Natural killer cell (primary cell): ENCODE measurements at regions not wholly inside any gene's neighbourhood (a gene's known extent, or its start where the extent isn't known, plus 50 kb on each side); places are given as distances from the start of the nearest gene placed in this dataset.

ENCODE experiments used
- ATAC-seq, 3 donors: fragments of 150-1000 bp in 2 of 3; fragments of 200-7000 bp in 1 of 3; cut with Tn5 transposase; 1 replicate in 1 of 3; 2 replicates in 2 of 3; pipeline ENCODE4 v1.10.0; 2021; ENCODE audit warnings: mild to moderate bottlenecking in 2 of 3, moderate library complexity in 2 of 3
- DNase-seq, 2 donors: peaks; one replicate each; pipeline versions ENCODE4 v3.0.0 to v3.0.0-alpha.2; 2013 to 2021; ENCODE audit warnings: mixed read lengths in 1 of 2
- H3K27ac ChIP-seq: one replicate; pipeline ENCODE4 v1.5.1; 2013; ENCODE audit warnings: mild to moderate bottlenecking, low read length
- H3K27me3 ChIP-seq: one replicate; pipeline ENCODE4 v1.6.1; 2013; ENCODE audit warnings: low read length; ENCODE audit not compliant: control insufficient read depth, insufficient read depth
- H3K36me3 ChIP-seq: one replicate; pipeline ENCODE4 v1.6.1; 2013; ENCODE audit warnings: low read length; ENCODE audit not compliant: control insufficient read depth, insufficient read depth
- H3K4me1 ChIP-seq: one replicate; pipeline ENCODE4 v1.6.1; 2013; ENCODE audit warnings: low read length; ENCODE audit not compliant: control insufficient read depth, insufficient read depth
- H3K4me3 ChIP-seq: one replicate; pipeline ENCODE4 v1.5.1; 2013; ENCODE audit warnings: low read length
- H3K9me3 ChIP-seq: one replicate; pipeline ENCODE4 v1.6.1; 2013; ENCODE audit warnings: low read length; ENCODE audit not compliant: control insufficient read depth, insufficient read depth
- H3K27ac Mint-ChIP-seq, 2 donors: one replicate each; pipeline ENCODE4 v1.8.0; 2022; ENCODE audit warnings: mild to moderate bottlenecking in 2 of 2, mixed read lengths in 2 of 2, moderate library complexity in 1 of 2
- H3K27me3 Mint-ChIP-seq, 2 donors: one replicate each; pipeline ENCODE4 v1.8.0; 2022; ENCODE audit warnings: low read depth in 2 of 2, mixed read lengths in 2 of 2
- H3K36me3 Mint-ChIP-seq: one replicate; pipeline ENCODE4 v1.8.0; 2022; ENCODE audit warnings: mixed read lengths
- H3K4me1 Mint-ChIP-seq, 2 donors: one replicate each; pipeline ENCODE4 v1.8.0; 2022; ENCODE audit warnings: mixed read lengths in 2 of 2
- H3K4me3 Mint-ChIP-seq: one replicate; pipeline ENCODE4 v1.8.0; 2022; ENCODE audit warnings: mild to moderate bottlenecking, moderate library complexity, mixed read lengths
- H3K9me3 Mint-ChIP-seq, 2 donors: one replicate each; pipeline ENCODE4 v1.8.0; 2022; ENCODE audit warnings: mixed read lengths in 2 of 2
- CTCF ChIP-seq: fragments of 200-600 bp; IDR thresholded peaks from one replicate; pipeline ENCODE4 v1.8.0; 2022; ENCODE audit warnings: antibody characterized with exemption
- WGBS: methylation state at CpG from one replicate; pipeline ENCODE4 v1.1.7; 2013; ENCODE audit warnings: missing lambda C conversion rate; ENCODE audit not compliant: insufficient coverage; 5-methylcytosine and 5-hydroxymethylcytosine counted together
- intact Hi-C: fragments of 100-400 bp; cut with micrococcal nuclease; formaldehyde crosslinking; loops from one replicate; pipeline ENCODE4 v1.14.2; 2022

GRCh38 chrX:79524642-79525041, 157.5 kb upstream of the ITM2A start:
- Mint-ChIP-seq H3K9me3 (peaks cover 0 to 5% of the 10 kb centered on the region in 2 donors), H3K27me3 (peaks cover 3 to 9% of the 10 kb centered on the region in 2 donors), H3K4me1 (no peaks in the 10 kb centered on the region), H3K27ac (no peak overlapping the region), H3K4me3 (no peak overlapping the region), H3K36me3 (peaks cover 9% of the 10 kb centered on the region)
- DNase-seq (no peak), ATAC-seq (no peak)
- TF ChIP-seq CTCF = no peak
- Histone ChIP-seq H3K4me1 (no peaks in the 10 kb centered on the region), H3K27ac (no peak overlapping the region), H3K4me3 (no peak overlapping the region), H3K36me3 (no peaks in the 10 kb centered on the region), H3K27me3 (no peaks in the 10 kb centered on the region), H3K9me3 (no peaks in the 10 kb centered on the region)
- intact Hi-C loops = no loop called here
- 11% methylated on average over 1 of the region's 2 CpGs for WGBS

DNA sequence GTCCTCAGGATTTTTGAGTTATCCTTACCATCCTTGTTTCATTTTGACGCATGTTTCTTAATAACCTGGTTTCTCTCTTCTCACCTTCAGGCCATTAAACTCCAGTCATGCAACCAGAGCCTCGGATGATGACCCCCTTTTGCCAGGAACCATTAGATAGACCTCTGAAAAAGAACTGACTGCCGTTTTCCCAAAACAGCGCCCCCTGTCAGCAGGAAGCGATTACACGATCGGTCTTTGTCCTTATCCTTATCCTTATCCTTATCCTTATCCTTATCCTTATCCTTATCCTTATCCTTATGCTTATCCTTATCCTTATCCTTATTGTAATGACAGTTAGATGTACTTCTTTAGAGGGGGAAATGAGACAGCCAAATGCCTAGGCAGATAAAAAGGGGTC, 148.4 kb upstream of the ITM2A start:
- DNase-seq = no peak
- no peak overlapping the region for H3K27ac ChIP-seq
- H3K4me1 Mint-ChIP-seq = no peaks in the 10 kb centered on the region
- H3K4me1 ChIP-seq = no peaks in the 10 kb centered on the region
- H3K27me3 ChIP-seq = no peaks in the 10 kb centered on the region
- H3K27ac Mint-ChIP-seq = no peak overlapping the region
- no peaks in the 10 kb centered on the region for H3K9me3 Mint-ChIP-seq
- no peak overlapping the region for H3K4me3 ChIP-seq
- no peak for ATAC-seq
- no peak for TF ChIP-seq CTCF
- no peaks in the 10 kb centered on the region for H3K36me3 ChIP-seq
- no peak overlapping the region for H3K4me3 Mint-ChIP-seq
- WGBS = 81% methylated on average over 4 of the region's 7 CpGs
- H3K9me3 ChIP-seq = no peaks in the 10 kb centered on the region
- H3K27me3 Mint-ChIP-seq = peaks cover 3 to 20% of the 10 kb centered on the region in 2 donors
- H3K36me3 Mint-ChIP-seq = no peaks in the 10 kb centered on the region
- intact Hi-C loops = no loop called here

DNA sequence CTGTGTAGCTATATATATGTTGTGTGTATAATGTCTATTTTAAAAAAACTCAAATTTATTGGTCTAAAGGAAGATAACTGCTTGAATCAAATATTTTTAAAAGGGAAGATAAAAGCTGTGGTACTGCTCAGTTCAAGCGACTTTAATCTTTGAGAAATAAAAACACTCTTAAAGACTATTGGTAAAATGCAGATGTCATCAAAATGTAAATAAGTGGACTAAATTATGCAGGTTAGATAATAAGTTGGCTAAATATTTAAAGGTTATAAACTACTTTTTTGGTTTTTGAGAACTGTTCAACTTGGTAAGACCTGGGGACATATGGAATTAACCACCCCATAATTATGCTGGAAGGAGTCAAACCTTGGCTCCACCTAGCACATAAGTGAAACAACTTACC, 144.7 kb upstream of the ITM2A start:
- Histone ChIP-seq H3K36me3 (no peaks in the 10 kb centered on the region), H3K4me1 (no peaks in the 10 kb centered on the region), H3K9me3 (no peaks in the 10 kb centered on the region), H3K4me3 (no peak overlapping the region), H3K27ac (no peak overlapping the region), H3K27me3 (no peaks in the 10 kb centered on the region)
- no peak for DNase-seq
- no peaks in the 10 kb centered on the region for H3K36me3 Mint-ChIP-seq
- no peak overlapping the region for H3K4me3 Mint-ChIP-seq
- no peaks in the 10 kb centered on the region for H3K4me1 Mint-ChIP-seq
- whole genome bisulfite sequencing = no CpG with 5 or more reads among the region's 1 CpG
- ATAC-seq = no peak
- H3K9me3 Mint-ChIP-seq = no peaks in the 10 kb centered on the region
- no peak for TF ChIP-seq CTCF
- H3K27ac Mint-ChIP-seq = no peak overlapping the region
- peaks cover 0 to 11% of the 10 kb centered on the region in 2 donors for H3K27me3 Mint-ChIP-seq
- intact Hi-C loops = no loop called here

DNA sequence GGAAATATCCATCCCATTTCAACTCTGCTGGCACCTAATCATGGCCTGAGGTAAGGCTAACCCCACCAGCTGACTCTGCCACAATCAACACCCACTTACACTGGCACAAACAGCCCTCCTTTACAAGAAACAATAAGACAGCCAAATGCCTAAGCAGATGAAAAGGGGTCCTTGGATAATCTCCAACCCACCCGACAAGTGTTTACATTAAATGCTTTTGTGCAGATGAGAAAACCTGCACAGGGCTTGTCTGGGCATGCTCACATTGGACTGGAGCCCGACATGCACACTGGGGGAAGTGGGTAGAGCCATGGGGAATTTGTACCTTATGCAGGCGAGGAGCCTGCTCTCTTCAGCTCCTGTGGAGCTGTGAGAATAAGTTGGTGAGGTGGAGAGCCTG, 138.9 kb upstream of the ITM2A start:
- no peak overlapping the region for H3K27ac ChIP-seq
- WGBS = 57% methylated on average over 2 of the region's 3 CpGs
- no peak for DNase-seq

More for the DNA sequence above, 138.9 kb upstream of the ITM2A start:
- H3K36me3 ChIP-seq = no peaks in the 10 kb centered on the region
- no peaks in the 10 kb centered on the region for H3K4me1 ChIP-seq
- no peaks in the 10 kb centered on the region for H3K27me3 Mint-ChIP-seq
- H3K9me3 ChIP-seq = no peaks in the 10 kb centered on the region
- H3K9me3 Mint-ChIP-seq = no peaks in the 10 kb centered on the region
- H3K27me3 ChIP-seq = no peaks in the 10 kb centered on the region
- no peak overlapping the region for H3K4me3 Mint-ChIP-seq
- intact Hi-C loops = no loop called here
- no peak for TF ChIP-seq CTCF
- H3K4me1 Mint-ChIP-seq = no peaks in the 10 kb centered on the region
- no peak overlapping the region for H3K4me3 ChIP-seq
- no peak overlapping the region for H3K27ac Mint-ChIP-seq
- H3K36me3 Mint-ChIP-seq = no peaks in the 10 kb centered on the region
- ATAC-seq = no peak
